NCI-H2081 treated with DMSO at 0.1 percent for 48 hours (cell line): ENCODE measurements at regions not wholly inside any gene's neighbourhood (a gene's known extent, or its start where the extent isn't known, plus 50 kb on each side); places are given as distances from the start of the nearest gene placed in this dataset.

ENCODE experiments used
- DNase-seq: peaks from one replicate; lab custom pipeline; 2025; lab: John Stamatoyannopoulos, UW

- no peak for DNase-seq
Measured at GRCh38 chr13:97057176-97057575, 62.9 kb upstream of the OXGR1 start.

- no peak for DNase-seq
Measured at GRCh38 chr13:97058391-97058790, 64.1 kb upstream of the OXGR1 start.

- DNase-seq: no peak
Measured at GRCh38 chr13:97058926-97059325, 64.7 kb upstream of the OXGR1 start.

GRCh38 chr13:97067017-97067895, 73.0 kb upstream of the OXGR1 start:
- DNase-seq: no peak

- DNase-seq: peak; percentile 24
Measured at GRCh38 chr13:97068151-97068550, 73.9 kb upstream of the OXGR1 start.

GRCh38 chr13:97069050-97069815, 75.0 kb upstream of the OXGR1 start:
- DNase-seq: no peak

- no peak for DNase-seq
Measured at GRCh38 chr13:97072297-97072696, 78.0 kb upstream of the OXGR1 start.

- DNase-seq: no peak
Measured at GRCh38 chr13:97074618-97075017, 80.3 kb upstream of the OXGR1 start.

GRCh38 chr13:97076898-97077297, 82.6 kb upstream of the OXGR1 start:
- no peak for DNase-seq

- no peak for DNase-seq
Measured at GRCh38 chr13:97077341-97077740, 83.1 kb upstream of the OXGR1 start.

GRCh38 chr13:97079726-97080125, 85.5 kb upstream of the OXGR1 start:
- no peak for DNase-seq

GRCh38 chr13:97082461-97083207, 88.4 kb upstream of the OXGR1 start:
- DNase-seq: no peak

GRCh38 chr13:97091196-97091595, 96.9 kb upstream of the OXGR1 start:
- no peak for DNase-seq

GRCh38 chr13:97100821-97101220, 106.5 kb upstream of the OXGR1 start:
- no peak for DNase-seq

GRCh38 chr13:97101912-97102708, 107.8 kb upstream of the OXGR1 start:
- no peak for DNase-seq

GRCh38 chr13:97106323-97106722, 112.0 kb upstream of the OXGR1 start:
- DNase-seq: no peak

- DNase-seq: no peak
Measured at GRCh38 chr13:97107815-97108529, 113.7 kb upstream of the OXGR1 start.

GRCh38 chr13:97108530-97108900, 113.6 kb upstream of the MBNL2 start:
- DNase-seq: no peak

GRCh38 chr13:97109256-97109655, 112.9 kb upstream of the MBNL2 start:
- no peak for DNase-seq

- peak; percentile 53 for DNase-seq
Measured at GRCh38 chr13:97109841-97110492, 112.2 kb upstream of the MBNL2 start.

- DNase-seq: no peak
Measured at GRCh38 chr13:97110936-97111335, 111.2 kb upstream of the MBNL2 start.
